ENCODE measurements at regions not wholly inside any gene's neighbourhood (a gene's known extent, or its start where the extent isn't known, plus 50 kb on each side); places are given as distances from the start of the nearest gene placed in this dataset.

DNA sequence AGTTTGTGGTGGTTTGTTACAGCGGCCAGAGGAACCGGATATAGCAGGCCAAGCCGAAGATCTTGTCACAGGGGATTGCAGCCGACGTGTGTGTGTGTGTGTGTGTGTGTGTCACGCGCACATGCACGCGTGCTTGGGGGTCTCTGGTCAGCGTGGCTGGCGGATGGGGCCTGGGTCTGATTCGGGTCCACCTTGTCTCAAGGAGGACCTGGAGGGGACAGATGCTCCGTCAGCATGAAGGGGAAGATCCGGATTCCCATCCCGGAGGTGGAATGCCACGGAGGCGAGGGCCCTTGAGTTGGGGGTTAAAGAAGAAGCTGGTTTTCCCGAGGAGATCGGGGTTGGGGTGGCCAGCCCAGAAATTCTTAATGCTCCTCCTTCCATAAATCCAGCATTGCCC, 1237.8 kb downstream of the BRD1 start:
- TF ChIP-seq, protein P1, sequence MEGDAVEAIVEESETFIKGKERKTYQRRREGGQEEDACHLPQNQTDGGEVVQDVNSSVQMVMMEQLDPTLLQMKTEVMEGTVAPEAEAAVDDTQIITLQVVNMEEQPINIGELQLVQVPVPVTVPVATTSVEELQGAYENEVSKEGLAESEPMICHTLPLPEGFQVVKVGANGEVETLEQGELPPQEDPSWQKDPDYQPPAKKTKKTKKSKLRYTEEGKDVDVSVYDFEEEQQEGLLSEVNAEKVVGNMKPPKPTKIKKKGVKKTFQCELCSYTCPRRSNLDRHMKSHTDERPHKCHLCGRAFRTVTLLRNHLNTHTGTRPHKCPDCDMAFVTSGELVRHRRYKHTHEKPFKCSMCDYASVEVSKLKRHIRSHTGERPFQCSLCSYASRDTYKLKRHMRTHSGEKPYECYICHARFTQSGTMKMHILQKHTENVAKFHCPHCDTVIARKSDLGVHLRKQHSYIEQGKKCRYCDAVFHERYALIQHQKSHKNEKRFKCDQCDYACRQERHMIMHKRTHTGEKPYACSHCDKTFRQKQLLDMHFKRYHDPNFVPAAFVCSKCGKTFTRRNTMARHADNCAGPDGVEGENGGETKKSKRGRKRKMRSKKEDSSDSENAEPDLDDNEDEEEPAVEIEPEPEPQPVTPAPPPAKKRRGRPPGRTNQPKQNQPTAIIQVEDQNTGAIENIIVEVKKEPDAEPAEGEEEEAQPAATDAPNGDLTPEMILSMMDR (IDR thresholded peaks at IDR 0.05; ENCODE audit: low read depth, low read length) = no peak
- TF ChIP-seq POLR2A (IDR thresholded peaks at IDR 0.05; ENCODE audit: extremely low read depth, insufficient read length) = no peak

Measured in NB4 (cell line).